H4 (cell line): ENCODE measurements at regions not wholly inside any gene's neighbourhood (a gene's known extent, or its start where the extent isn't known, plus 50 kb on each side); places are given as distances from the start of the nearest gene placed in this dataset.
"Not testable (repeated sequence)": the region's sequence is repeated elsewhere in the genome, so short reads cannot be mapped to it uniquely, and the experiment has no call there.

Source experiments
- DNase-seq: peaks from one replicate; pipeline ENCODE4 v3.0.0-alpha.2; 2015; ENCODE audit warnings: low spot score

DNA sequence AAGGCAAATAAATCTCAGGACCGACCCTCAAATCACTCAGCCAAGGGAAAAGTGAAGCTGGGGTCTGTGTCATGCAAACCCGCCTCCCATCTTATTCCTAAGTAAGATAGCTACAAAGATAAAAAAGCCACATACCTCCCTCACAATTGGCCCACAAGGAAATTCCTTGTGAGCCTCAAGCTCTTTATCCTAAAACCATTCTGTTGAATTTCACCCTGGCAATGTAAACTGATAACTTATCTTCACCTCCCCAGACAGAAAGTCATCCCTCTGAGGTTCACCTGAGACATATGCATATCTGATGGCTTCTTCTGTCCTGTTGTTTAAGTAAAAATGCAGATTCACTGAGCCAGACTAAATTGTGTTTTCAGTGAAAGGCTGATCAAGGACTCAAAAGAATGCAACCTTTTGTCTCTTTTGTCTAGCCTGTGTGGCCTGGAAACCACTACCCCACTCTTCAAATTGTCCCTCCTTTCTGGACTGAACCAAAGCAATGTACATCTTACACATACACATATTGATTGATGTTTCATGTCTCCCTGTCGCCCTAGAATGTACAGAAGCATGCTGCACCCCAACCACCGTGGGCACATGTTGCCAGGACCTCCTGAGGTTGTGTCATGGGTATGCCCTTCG lies 91.3 kb downstream of the MFAP3L start:
- no peak for DNase-seq

DNA sequence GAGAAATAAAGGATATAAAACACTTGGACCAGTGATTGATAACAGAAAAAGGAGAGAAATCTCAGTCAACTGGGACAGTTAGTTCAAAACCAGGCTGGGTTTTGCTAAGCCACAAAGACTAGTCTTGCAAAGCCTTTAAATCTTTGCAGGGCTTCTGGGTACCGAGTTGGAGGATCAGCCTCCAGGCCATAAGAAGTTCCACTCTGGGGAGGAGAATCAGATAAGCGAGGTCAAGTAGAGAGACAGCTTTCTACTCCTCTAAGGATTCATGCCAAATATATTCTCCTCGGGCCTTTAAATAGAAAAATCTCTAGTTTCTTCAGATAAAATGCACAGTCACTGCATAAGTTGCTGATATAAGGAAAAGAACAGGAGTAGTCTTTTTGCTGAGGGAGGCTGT lies 92.7 kb downstream of the MFAP3L start:
- no peak for DNase-seq

- DNase-seq = no peak
These were observed 94.2 kb downstream of the MFAP3L start for GRCh38 chr4:169931964-169932363.

DNA sequence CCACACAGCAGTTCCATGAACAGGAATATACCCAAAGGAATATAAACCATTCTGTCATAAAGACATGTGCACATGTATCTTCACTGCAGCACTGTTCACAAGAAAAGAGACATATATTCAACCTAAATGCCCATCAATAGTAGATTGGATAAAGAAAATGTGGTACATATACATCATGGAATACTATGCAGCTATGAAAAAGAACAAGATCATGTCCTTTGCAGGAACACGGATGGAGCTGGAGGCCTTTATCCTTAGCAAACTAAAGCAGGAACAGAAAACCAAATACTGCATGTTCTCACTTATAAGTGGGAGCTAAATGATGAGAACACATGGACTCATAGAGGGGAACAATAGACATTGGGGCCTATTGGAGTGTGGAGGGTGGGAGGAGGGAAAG lies 95.4 kb downstream of the MFAP3L start:
- not testable (repeated sequence) for DNase-seq

GRCh38 chr4:169927280-169927679 lies 98.9 kb downstream of the MFAP3L start:
- DNase-seq = no peak

DNA sequence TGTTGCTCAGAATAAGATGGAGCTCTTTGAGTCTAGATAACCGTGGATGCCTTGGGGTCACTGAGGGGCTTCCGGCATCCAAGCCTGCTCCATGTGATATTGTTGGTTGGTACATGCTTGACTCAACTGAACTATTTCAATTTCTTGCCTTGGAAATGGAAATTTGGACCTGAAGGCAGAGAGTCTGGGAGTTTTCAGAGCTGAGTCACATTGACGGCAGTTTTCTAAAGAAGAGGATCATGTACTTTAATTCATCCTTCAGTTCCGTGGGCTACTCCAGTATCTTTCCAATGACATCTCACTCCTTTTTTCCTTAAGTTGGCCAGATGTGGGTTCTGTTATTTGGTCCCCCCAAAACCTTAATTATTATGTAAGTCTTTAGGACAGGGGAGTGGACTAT lies 100.5 kb downstream of the MFAP3L start:
- DNase-seq = no peak

DNA sequence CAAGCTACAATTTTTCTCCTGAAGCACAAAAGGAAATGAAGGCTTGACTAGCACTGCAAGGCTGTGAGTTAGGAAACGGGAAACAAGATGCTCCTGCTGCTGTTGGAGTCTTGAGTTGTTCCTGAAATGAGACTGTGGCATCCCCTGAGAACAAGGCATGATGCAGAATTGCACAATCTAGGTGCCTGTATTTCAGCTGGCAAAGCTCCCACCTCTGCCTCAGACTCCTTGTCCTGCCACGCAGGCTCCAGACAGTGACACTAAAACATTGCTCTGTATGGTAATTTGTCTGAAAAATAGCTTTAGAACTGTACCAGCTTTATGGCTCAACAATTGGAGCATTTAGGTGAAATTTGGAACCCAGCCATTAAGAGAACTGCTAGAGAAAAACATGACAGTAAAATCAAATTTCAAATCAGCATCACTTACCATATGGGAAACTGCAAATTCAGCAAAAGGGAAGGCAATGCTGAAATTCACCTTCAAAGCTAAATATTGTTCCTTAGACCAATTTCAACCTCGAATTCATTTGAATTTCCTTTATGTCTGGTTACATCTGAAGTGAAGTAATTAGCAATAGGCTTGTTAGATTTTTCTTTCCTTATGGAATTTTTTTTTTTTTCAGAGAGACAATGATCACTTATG lies 103.4 kb downstream of the MFAP3L start:
- peak; percentile 19 for DNase-seq

GRCh38 chr4:169921732-169922131 lies 104.5 kb downstream of the MFAP3L start:
- DNase-seq = no peak

DNA sequence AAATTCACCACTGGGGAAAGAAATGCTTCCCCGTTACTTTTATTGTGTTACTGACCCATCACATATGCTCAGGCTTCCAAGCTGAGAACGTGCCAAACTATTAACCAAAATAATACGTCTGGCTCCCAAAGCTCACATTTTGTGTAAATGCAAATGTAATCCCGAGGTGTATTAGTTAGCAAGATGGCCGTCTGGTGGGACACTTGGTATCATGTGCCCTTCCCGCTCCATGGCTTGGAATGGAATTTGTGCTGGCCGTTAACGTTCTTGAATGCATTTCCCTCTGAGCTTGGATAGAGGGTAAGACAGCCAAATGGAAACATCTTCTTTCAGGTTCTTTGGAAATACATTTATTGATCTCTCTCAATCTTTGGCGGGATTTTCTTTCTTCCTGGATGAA lies 105.0 kb downstream of the MFAP3L start:
- no peak for DNase-seq

- not testable (repeated sequence) for DNase-seq
These were observed 106.7 kb downstream of the MFAP3L start for GRCh38 chr4:169919194-169920124.

DNA sequence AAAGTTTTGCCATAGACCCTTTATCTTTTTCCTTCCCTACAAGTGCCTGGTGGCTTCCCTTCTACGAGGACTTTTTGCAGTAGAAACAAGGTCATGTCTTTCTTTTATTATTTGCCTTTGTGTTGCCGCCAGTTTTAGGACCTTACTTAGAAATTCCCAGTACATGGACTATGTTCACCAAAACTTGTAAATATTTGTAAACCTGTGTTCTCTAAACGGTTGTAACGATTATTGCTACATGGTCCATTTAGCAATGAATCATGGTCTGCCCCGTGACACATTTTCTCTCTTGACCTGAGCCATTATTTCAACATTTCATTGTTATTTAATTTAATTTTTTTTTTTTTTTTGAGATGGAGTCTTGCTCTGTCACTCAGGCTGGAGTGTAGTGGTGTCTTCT lies 110.7 kb downstream of the MFAP3L start:
- no peak for DNase-seq

DNA sequence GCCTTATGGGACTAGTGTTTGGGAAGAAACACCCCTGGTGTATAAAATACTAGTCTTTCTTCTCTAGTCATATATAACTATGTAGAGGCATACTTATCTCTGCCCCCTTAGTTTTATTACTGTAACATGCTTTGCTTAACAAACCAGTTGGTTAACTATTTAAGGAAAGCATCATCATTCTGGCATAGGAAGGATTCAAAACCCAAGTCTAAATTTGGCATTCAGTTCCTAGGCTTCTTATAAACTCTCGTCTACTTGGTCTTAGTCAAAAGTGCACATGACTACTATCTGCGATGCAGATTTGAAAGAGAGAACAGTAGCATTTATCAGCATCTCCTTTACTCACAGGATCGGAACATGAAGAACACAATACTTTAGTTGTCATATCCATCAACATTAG lies 111.3 kb downstream of the MFAP3L start:
- no peak for DNase-seq

DNA sequence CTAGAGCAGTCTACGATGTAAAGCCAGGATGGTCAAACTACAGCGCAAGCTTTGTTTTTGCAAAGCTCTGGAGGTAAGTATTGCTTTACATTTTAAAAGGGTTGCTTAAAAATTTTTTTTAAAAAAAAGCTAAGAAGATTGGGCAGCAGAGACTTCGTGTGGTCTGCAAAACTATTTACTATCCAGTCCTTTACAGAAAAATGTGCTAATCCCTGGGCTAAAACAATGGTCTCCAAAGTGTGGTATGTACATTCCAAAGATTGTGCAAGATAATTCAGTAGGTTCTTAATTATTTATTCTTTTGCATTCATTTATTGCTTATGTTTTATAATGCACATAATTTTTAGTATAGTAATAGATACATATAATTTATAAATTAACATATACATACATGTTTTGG lies 113.2 kb downstream of the MFAP3L start:
- no peak for DNase-seq

DNA sequence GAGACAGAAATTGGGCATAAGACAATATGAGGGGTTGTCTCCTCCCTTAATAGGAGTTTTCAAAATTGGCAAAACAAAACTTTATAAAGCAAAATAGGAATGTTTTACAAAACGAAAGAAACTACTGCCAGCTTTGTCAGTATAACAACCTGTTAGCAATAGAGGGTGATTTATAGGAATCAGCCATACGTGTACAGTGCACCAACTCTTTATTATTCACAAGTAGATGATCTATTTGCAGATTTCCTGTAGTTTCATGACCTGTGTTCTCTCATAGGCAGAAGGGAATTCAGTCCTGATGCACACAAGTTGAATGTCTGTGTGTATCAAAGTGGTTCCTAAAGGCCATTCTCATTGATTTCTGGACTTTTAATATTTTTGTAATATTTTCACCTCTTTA lies 116.3 kb downstream of the MFAP3L start:
- DNase-seq = no peak

DNA sequence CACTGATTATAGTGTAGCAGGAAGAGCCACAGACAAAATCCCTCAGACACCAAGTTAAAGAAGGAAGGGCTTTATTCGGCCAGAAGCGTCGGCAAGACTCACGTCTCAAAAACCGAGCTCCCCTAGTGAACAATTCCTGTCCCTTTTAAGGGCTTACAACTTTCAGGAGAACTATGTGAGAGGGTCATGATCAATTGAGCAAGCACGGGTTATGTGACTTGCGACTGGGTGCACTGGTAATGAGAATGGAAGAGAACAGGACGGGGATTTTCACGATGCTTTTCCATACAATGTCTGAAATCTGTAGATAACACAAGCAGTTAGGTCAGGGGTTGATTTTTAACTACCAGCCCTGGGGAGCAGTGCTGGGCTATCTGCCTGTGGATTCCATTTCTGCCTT lies 116.7 kb downstream of the MFAP3L start:
- DNase-seq = no peak

GRCh38 chr4:169907705-169908104 lies 118.5 kb downstream of the MFAP3L start:
- DNase-seq = no peak

- no peak for DNase-seq
These were observed 119.4 kb downstream of the MFAP3L start for GRCh38 chr4:169906821-169907220.

DNA sequence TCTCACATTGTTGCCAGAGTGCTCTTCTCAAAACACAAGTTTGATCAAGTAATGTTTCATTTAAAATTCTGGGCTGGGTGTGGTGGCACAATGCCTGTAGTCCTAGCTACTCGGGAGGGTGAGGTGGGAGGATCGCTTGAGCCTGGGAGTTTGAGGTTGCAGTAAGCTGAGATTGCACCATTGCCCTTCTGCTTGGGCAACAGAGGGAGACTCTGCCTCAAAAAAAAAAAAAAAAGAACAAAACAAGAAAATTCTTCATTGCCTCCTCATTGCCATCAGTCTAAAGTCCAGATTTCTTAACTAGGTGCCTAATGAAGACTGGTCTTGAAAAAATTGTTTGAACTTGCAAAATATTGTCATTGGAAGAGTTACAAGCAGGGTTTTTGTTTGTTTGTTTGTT lies 120.1 kb downstream of the MFAP3L start:
- no peak for DNase-seq

GRCh38 chr4:169902658-169903345 lies 123.4 kb downstream of the MFAP3L start:
- DNase-seq = no peak

GRCh38 chr4:169900241-169900845 lies 125.9 kb downstream of the MFAP3L start:
- peak; percentile 27 for DNase-seq

- peak; percentile 14 for DNase-seq
These were observed 126.9 kb downstream of the MFAP3L start for GRCh38 chr4:169899295-169899694.

DNA sequence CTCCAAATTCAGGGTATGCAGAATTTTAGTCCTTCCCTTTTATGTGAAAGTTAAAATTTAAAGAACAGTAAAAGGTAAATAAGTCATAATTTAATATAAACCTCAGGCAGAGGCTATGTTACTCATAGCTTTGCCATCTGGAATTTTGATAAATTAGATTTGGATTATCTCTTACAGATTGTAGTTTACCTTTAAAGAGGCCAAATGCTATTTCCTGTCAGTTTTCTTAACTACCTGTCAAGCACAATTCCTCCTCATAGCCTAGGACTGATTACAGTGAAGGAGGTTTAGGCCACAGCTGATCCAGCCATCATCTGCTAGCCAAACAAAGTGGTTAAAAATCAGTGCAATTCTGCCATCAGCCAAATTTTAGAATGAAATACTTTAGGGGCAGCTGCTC lies 128.1 kb downstream of the MFAP3L start:
- no peak for DNase-seq
